T47D (cell line): ENCODE measurements at regions not wholly inside any gene's neighbourhood (a gene's known extent, or its start where the extent isn't known, plus 50 kb on each side); places are given as distances from the start of the nearest gene placed in this dataset.

Source experiments
- DNase-seq, 2 experiments: peaks; one replicate each; pipeline versions ENCODE4 v3.0.0 to v3.0.0-alpha.2; 2011 to 2012; ENCODE audit warnings: low read depth in 1 of 2, low spot score in 1 of 2
- JUND ChIP-seq: IDR thresholded peaks from 2 replicates; pipeline ENCODE4 v1.6.1; 2012; ENCODE audit warnings: low read depth
- in situ Hi-C: cut with HindIII; loops from 2 replicates; pipeline ENCODE4 v1.10.0; 2016; ENCODE audit warnings: low sequenced_read_pairs, low pct_unique_long_range_greater_than_20kb

GRCh38 chrX:95218976-95219375, 1465.7 kb upstream of the DIAPH2 start:
- in situ Hi-C loops = no loop called here
- TF ChIP-seq JUND = no peak
- DNase-seq = no peak

- no peak for TF ChIP-seq JUND
- in situ Hi-C loops = no loop called here
- no peak for DNase-seq
These were observed 1436.3 kb upstream of the DIAPH2 start for GRCh38 chrX:95248386-95248785.

- DNase-seq = no peak
- TF ChIP-seq JUND = no peak
- in situ Hi-C loops = no loop called here
These were observed 1394.2 kb upstream of the DIAPH2 start for GRCh38 chrX:95290455-95290854.

- TF ChIP-seq JUND = no peak
- in situ Hi-C loops = no loop called here
- DNase-seq = peak in 1 of 2 experiments; percentile 0
These were observed 1393.1 kb upstream of the DIAPH2 start for GRCh38 chrX:95291561-95291960.

- in situ Hi-C loops = no loop called here
- no peak for DNase-seq
- no peak for TF ChIP-seq JUND
These were observed 1365.8 kb upstream of the DIAPH2 start for GRCh38 chrX:95318882-95319281.

- TF ChIP-seq JUND = no peak
- in situ Hi-C loops = no loop called here
- no peak for DNase-seq
These were observed 1359.5 kb upstream of the DIAPH2 start for GRCh38 chrX:95325185-95325584.

- in situ Hi-C loops = no loop called here
- DNase-seq = no peak
- no peak for TF ChIP-seq JUND
These were observed 1354.3 kb upstream of the DIAPH2 start for GRCh38 chrX:95330292-95330691.

- in situ Hi-C loops = no loop called here
- no peak for DNase-seq
- TF ChIP-seq JUND = no peak
These were observed 1352.1 kb upstream of the DIAPH2 start for GRCh38 chrX:95332530-95332929.

GRCh38 chrX:95346856-95347255, 1337.8 kb upstream of the DIAPH2 start:
- peak in 1 of 2 experiments; percentile 0 for DNase-seq
- no peak for TF ChIP-seq JUND
- in situ Hi-C loops = no loop called here

- in situ Hi-C loops = no loop called here
- TF ChIP-seq JUND = no peak
- DNase-seq = no peak
These were observed 1333.7 kb upstream of the DIAPH2 start for GRCh38 chrX:95350774-95351488.

- no peak for TF ChIP-seq JUND
- DNase-seq = no peak
- in situ Hi-C loops = no loop called here
These were observed 1317.4 kb upstream of the DIAPH2 start for GRCh38 chrX:95367286-95367685.

- TF ChIP-seq JUND = no peak
- in situ Hi-C loops = no loop called here
- no peak for DNase-seq
These were observed 1301.8 kb upstream of the DIAPH2 start for GRCh38 chrX:95382799-95383198.

- in situ Hi-C loops = no loop called here
- no peak for TF ChIP-seq JUND
These were observed 1300.9 kb upstream of the DIAPH2 start for GRCh38 chrX:95383778-95384177.

GRCh38 chrX:95427389-95427788, 1257.3 kb upstream of the DIAPH2 start:
- DNase-seq = no peak
- in situ Hi-C loops = no loop called here
- no peak for TF ChIP-seq JUND

More at GRCh38 chrX:95383778-95384177, 1300.9 kb upstream of the DIAPH2 start:
- DNase-seq = no peak

- no peak for TF ChIP-seq JUND
- DNase-seq = no peak
- in situ Hi-C loops = no loop called here
These were observed 1249.4 kb upstream of the DIAPH2 start for GRCh38 chrX:95435198-95435597.
